B cell (primary cell): ENCODE measurements at regions not wholly inside any gene's neighbourhood (a gene's known extent, or its start where the extent isn't known, plus 50 kb on each side); places are given as distances from the start of the nearest gene placed in this dataset.

Source experiments
- EZH2 ChIP-seq: IDR thresholded peaks from 2 replicates; pipeline ENCODE4 v1.6.1; 2012; ENCODE audit warnings: borderline replicate concordance, low read depth, mild to moderate bottlenecking, moderate library complexity, low read length; ENCODE audit not compliant: insufficient read depth, poor library complexity, severe bottlenecking
- TF ChIP-seq, protein P1 (sequence below): fragments of 200-600 bp; IDR thresholded peaks from one replicate; pipeline ENCODE4 v1.8.0; 2022; ENCODE audit warnings: antibody characterized with exemption, mild to moderate bottlenecking

- TF ChIP-seq, protein P1, sequence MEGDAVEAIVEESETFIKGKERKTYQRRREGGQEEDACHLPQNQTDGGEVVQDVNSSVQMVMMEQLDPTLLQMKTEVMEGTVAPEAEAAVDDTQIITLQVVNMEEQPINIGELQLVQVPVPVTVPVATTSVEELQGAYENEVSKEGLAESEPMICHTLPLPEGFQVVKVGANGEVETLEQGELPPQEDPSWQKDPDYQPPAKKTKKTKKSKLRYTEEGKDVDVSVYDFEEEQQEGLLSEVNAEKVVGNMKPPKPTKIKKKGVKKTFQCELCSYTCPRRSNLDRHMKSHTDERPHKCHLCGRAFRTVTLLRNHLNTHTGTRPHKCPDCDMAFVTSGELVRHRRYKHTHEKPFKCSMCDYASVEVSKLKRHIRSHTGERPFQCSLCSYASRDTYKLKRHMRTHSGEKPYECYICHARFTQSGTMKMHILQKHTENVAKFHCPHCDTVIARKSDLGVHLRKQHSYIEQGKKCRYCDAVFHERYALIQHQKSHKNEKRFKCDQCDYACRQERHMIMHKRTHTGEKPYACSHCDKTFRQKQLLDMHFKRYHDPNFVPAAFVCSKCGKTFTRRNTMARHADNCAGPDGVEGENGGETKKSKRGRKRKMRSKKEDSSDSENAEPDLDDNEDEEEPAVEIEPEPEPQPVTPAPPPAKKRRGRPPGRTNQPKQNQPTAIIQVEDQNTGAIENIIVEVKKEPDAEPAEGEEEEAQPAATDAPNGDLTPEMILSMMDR: no peak
- TF ChIP-seq EZH2: no peak
Observed at GRCh38 chr5:84688566-84688965, 303.9 kb upstream of the EDIL3 start.
